HG03097 (cell line): ENCODE measurements at regions not wholly inside any gene's neighbourhood (a gene's known extent, or its start where the extent isn't known, plus 50 kb on each side); places are given as distances from the start of the nearest gene placed in this dataset.

Experiments
- ATAC-seq: cut with Tn5 transposase; IDR thresholded peaks from one replicate; pipeline ENCODE4 v1.9.1; 2021; ENCODE audit not compliant: unreplicated experiment, low FRiP score

DNA sequence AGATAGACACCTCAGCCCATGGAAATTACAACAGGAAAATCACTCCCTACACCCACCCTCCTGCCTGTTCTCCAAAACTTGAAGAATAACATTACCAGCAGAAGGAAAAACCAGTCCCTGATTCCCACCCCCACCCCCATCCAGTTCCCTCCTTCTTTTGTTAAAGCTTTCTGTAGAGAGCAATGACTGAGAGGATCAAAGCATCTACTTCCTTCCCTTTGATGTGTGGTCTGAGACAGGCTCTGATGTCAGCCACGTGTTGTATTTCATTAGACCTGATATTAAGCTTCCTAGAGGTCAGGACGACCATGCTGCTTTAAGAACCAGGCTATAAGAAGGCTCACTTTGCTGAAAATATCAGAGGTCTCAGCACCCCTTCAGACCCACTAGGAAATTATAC lies 73.9 kb upstream of the HAO2 start:
- no peak for ATAC-seq

DNA sequence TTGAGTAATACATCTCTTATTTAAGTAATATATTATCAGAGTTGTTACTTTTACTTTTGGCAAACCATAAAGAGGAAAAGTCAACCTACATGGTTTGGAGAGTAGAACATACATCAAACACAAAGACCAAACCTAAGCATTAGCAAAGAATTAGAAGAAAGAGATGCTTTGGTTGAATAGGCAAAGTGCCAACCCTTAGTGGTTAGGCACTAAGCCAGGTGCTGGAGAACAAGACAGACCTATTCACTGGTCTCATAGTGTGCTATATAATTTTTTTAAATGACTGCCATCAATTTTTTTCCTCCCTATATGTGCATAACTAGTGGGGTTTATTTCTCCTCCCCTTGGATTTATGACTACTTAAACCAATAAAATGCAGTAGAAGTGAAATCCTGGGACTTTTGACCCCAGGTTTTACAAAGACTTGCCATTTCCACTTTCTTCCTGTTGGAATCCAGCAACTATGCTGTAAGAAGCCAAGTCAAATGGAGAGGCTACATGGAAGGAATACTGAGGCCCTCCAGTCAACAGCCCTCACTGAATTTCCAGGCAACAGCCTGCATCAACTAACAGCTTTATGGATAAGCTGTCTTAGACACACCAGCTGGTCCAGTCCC lies 69.8 kb upstream of the HAO2 start:
- no peak for ATAC-seq

DNA sequence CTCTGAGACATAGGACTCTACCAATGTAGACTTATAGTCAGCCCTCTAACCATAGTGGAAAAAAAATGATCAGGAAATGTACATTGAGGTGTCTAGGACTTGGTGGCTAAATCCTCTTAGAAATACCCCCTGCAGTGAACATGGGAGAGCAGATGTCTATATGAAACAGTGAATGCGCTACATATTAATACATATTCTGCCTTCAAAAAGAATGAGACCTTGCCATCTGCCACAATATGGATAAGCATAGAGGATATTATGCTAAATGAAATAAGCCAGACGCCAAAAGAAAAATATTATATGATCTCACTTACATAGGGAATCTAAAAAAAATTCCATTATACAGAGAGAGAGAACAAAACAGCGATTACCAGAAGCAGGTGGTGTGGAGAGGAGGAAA lies 66.6 kb upstream of the HAO2 start:
- ATAC-seq, result no peak

DNA sequence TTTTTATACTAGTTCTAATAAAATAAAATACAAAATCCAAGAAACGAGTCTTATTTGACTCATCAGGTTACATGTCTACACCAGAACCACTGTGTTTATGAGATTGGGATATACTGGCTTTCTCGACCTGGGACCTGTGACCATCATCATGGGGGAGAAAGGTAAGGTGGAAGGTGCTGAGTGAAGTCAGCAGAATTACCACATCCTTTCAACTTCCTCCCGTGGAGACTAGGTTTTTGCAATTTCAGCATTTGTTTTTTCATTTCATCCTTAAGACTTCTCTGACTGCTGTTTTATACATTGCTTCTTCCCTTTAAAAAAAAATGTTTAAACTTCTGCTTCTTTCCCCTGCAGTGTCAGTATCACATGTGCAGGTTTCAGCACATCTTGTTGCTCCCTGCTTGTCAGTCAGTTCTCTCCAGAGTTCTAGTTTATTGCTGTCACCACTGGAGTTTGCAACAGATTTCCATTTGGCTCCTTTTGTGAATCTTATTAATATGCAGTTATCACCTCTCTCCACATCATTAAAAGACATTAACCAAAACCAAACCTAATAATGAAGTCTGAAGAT lies 60.4 kb upstream of the HAO2 start:
- ATAC-seq, result no peak

DNA sequence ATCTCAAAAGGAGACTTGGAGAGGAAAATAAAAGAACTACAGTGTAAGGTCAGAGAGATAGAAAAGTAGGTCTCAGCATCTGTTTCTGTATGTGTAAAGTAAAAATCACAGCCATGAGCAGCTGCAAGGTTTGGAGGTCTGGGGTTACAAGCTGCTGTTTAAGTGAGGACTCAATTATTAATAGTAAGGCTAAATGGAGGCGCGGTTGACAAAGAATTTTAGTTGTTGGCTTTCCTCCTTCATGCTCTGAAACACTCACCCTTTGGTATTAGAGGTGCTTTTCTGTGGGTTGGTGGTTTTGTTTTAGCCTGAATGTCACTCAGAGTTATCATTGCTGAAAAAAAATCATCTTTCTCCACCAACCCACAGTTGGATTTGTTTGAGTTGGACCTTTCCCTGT lies 59.8 kb upstream of the HAO2 start:
- no peak for ATAC-seq

DNA sequence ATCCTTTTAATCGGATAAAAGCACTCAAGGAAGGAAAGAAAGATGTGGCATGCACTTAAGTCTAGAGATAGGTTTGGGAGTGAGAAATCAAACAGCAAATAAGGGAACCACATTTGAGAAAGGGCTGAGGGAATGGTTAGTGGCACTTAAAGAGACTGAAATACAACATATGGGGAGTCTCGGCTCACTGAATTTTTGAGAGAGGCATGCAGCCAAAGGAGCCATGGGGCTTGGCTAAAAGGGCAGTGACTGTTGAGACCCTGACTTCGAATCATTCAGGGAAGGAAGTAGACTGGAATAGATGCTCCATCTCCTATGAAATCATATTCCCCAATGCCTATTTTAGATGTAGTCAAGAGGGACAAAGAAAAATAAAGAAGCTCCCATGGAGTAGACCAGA lies 58.3 kb upstream of the HAO2 start:
- no peak for ATAC-seq

DNA sequence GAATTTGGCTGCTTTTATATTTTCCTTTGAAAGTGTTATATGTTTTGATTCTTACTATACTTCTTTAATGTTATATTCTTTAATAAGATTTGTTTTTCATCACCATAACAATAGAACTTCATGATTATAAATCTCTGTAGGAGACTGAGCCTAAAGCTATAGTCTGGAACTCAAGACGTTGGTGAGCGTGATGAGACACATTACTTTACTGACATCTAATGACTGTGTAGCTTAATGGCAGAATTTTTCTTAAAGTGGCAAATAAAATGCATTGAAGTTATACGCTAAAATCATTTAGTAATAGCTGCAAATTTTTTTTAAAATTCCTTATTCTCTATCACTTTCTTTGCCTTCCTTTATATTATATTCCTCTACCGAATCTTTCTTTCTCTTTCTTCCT lies 56.1 kb upstream of the HAO2 start:
- ATAC-seq, result no peak

DNA sequence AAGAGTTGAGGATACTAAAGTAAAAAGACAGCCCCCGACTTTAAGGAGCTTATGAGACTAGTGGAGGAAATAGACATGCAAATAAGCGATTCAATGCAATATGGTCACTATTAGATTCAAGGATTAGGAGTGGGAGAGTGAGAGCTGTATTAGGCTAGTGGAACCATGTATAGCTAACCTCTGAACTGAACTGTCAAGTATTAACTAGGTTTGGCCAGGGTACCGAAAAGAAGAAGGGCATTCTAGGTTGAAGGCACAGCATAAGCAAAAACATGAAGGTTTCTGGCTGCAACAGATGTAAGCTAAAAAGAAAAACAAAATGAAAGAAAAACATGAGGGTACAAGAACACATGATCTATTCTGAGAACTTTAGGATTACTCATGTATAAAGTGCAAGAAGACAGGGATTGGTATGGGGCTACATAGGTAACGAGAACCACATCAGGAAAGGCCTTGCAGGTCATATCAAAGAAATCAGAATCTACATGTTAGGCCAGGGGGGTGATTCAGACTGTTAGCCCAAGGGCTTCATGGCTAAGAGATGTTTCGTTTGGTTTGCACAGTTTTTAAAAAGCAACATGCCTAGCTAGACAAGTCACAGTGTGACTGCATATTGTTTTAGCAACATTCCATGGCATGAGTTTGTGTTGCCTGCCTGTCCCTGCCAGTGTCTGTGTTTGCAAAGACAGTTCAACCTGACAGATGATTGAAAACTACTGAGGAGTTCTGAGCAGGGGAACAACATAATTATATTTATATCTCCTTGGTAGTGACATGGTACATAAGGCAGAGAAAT lies 54.4 kb upstream of the HAO2 start:
- no peak for ATAC-seq

DNA sequence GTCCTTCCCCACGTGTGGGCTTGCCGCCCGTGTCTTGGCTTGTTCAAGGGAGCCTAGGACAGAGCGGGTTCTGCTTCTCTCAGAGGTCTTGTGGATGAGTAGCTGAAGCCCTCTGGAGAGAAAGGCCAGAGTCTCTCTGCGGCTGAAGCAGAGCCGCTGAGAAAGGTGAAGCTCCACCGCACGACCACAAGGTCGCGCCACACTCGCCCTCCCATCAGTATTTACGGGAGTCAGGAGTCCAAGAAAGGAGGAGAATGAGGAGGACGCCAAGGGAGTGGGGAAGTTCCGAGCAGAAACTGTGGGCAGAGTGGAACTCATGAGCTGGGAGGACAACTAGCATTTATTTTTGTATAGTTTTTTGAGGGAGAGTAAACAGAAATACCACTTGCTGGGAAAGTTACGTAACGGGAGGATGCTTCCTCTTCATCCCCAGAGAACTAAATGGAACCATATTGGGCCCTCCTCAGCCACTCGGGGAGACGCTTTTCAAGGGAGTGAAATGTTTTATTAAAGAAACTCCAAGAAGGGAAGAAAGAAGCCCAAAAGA lies 51.6 kb upstream of the HAO2 start:
- ATAC-seq, result no peak

DNA sequence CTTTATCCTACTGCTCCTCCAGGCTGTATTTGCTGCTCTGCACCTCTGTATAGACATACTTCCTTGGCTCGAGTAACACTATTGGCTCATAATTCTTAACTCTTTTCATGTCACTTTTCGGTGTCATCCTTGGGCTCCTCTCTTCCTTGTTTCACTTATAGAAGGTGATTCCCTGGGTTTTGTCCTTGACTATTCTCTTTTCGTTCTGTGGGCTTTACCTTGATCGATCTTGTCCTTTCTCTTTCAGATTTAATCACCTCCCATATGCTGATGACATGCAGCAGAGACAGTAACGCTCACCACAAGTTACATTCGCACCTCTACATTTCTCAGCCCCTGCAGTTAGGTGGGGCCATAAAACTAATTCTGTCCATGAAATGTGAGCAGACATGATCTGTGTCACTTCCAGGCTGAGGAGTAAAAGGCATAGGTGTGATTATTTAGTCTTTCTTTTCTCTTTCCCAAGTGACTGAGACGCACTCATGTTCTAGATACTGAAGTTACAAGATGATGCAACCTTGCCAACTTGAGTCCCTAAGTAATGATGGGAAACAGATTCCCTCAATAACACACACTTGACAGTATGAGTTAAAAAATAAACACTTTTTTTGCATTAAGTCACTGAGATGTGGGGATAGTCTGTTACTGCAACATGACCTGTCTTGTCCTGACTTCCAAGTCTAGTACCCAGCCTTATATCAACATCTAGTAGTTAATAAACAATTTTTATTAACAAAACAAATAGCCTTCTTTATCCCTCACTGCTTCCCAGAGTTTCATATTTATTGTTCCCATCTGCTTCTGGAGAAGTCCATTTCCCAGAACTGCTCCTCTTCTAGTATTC lies 49.9 kb upstream of the HAO2 start:
- ATAC-seq, result peak; percentile 58
